Small intestine (tissue), 7 donors: ENCODE measurements at regions not wholly inside any gene's neighbourhood (a gene's known extent, or its start where the extent isn't known, plus 50 kb on each side); places are given as distances from the start of the nearest gene placed in this dataset.
A peak's percentile ranks its signal among the peaks of the same experiment; 100 is the strongest.

Experiments used
- DNase-seq, 2 donors: peaks; one replicate each; pipeline versions ENCODE4 v3.0.0 to v3.0.0-alpha.2; 2013
- FAIRE-seq: peaks from 2 replicates; lab custom pipeline; 2012; peaks lifted over from hg19 to GRCh38; lab: Jason Lieb, UNC
- H3K27ac ChIP-seq, 3 donors: one replicate each; pipeline ENCODE4 v1.5.1; 2013; ENCODE audit warnings: low read length in 2 of 3, mild to moderate bottlenecking in 2 of 3, control low read depth in 1 of 3, inconsistent platforms in 1 of 3, low read depth in 1 of 3, moderate library complexity in 1 of 3
- H3K27me3 ChIP-seq, 3 donors: one replicate each; pipeline ENCODE4 v1.6.1; 2013; ENCODE audit warnings: low read length in 3 of 3, inconsistent platforms in 1 of 3; ENCODE audit not compliant: control insufficient read depth in 3 of 3, insufficient read depth in 3 of 3
- H3K36me3 ChIP-seq, 3 donors: one replicate each; pipeline ENCODE4 v1.6.1; 2013; ENCODE audit warnings: low read length in 3 of 3, inconsistent platforms in 1 of 3, low read depth in 1 of 3, mild to moderate bottlenecking in 1 of 3, moderate library complexity in 1 of 3; ENCODE audit not compliant: control insufficient read depth in 3 of 3, insufficient read depth in 2 of 3
- H3K4me1 ChIP-seq, 3 donors: one replicate each; pipeline ENCODE4 v1.6.1; 2013; ENCODE audit warnings: low read length in 2 of 3, inconsistent platforms in 1 of 3, low read depth in 1 of 3, mild to moderate bottlenecking in 1 of 3, moderate library complexity in 1 of 3; ENCODE audit not compliant: control insufficient read depth in 3 of 3, insufficient read depth in 2 of 3
- H3K4me3 ChIP-seq, 3 donors: one replicate each; pipeline ENCODE4 v1.5.1; 2013; ENCODE audit warnings: low read length in 3 of 3, control low read depth in 1 of 3, inconsistent platforms in 1 of 3, low read depth in 1 of 3, mild to moderate bottlenecking in 1 of 3, moderate library complexity in 1 of 3
- H3K9me3 ChIP-seq, 2 donors: one replicate each; pipeline ENCODE4 v1.6.1; 2013; ENCODE audit warnings: low read depth in 1 of 2, low read length in 1 of 2; ENCODE audit not compliant: control insufficient read depth in 2 of 2, insufficient read depth in 1 of 2
- WGBS, 3 donors: extraction: QIAGEN DNeasy Blood & Tissue Kit; methylation state at CpG; one replicate each; pipeline ENCODE4 v1.1.7; 2013; 5-methylcytosine and 5-hydroxymethylcytosine counted together
- donor health status: healthy with polysubstance abuse.
- donor health status: control.
- donor health status: control.
- donor health status: Bipolar disorder and iron deficiency.
- donor health status: healthy.

GRCh38 chr13:29952245-29952644 is 101.8 kb upstream of the UBL3 start:
- no peak for FAIRE-seq

GRCh38 chr13:29948791-29949190 is 98.4 kb upstream of the UBL3 start:
- WGBS, 3 donors, result 77 to 82% (median 78%) methylated on average over 8 of the region's 8 CpGs

More at GRCh38 chr13:29952245-29952644, 101.8 kb upstream of the UBL3 start:
- no peak overlapping the region for H3K4me3 ChIP-seq
- H3K27me3 ChIP-seq, result peaks cover 0 to 2% (median 0%) of the 10 kb centered on the region in 3 donors
- no peaks in the 10 kb centered on the region for H3K36me3 ChIP-seq
- H3K4me1 ChIP-seq, result no peaks in the 10 kb centered on the region
- DNase-seq, result no peak
- WGBS, 3 donors, result 93 to 96% (median 95%) methylated on average over 4 of the region's 4 CpGs
- H3K9me3 ChIP-seq, result no peaks in the 10 kb centered on the region
- no peak overlapping the region for H3K27ac ChIP-seq

GRCh38 chr13:29948244-29948643 is 97.8 kb upstream of the UBL3 start:
- no peaks in the 10 kb centered on the region for H3K9me3 ChIP-seq
- DNase-seq (no peak), FAIRE-seq (no peak)
- no peaks in the 10 kb centered on the region for H3K36me3 ChIP-seq
- 59 to 81% (median 67%) methylated on average over 7 of the region's 7 CpGs for WGBS, 3 donors
- no peak overlapping the region for H3K27ac ChIP-seq
- no peaks in the 10 kb centered on the region for H3K27me3 ChIP-seq
- H3K4me1 ChIP-seq, result no peaks in the 10 kb centered on the region
- no peak overlapping the region for H3K4me3 ChIP-seq

More at GRCh38 chr13:29948791-29949190, 98.4 kb upstream of the UBL3 start:
- Histone ChIP-seq H3K4me3 (no peak overlapping the region), H3K36me3 (no peaks in the 10 kb centered on the region), H3K27ac (no peak overlapping the region), H3K4me1 (no peaks in the 10 kb centered on the region), H3K27me3 (no peaks in the 10 kb centered on the region), H3K9me3 (no peaks in the 10 kb centered on the region)
- DNase-seq, result no peak
- no peak for FAIRE-seq

- H3K27me3 ChIP-seq, result no peaks in the 10 kb centered on the region
- H3K36me3 ChIP-seq, result no peaks in the 10 kb centered on the region
- 91 to 92% (median 91%) methylated on average over 11 of the region's 11 CpGs for WGBS, 3 donors
- H3K9me3 ChIP-seq, result no peaks in the 10 kb centered on the region
- no peak for DNase-seq
- H3K27ac ChIP-seq, result no peak overlapping the region
- H3K4me3 ChIP-seq, result no peak overlapping the region
- no peak for FAIRE-seq
- H3K4me1 ChIP-seq, result no peaks in the 10 kb centered on the region
Measured at GRCh38 chr13:29947839-29948238, 97.4 kb upstream of the UBL3 start.

GRCh38 chr13:29946093-29946492 is 95.7 kb upstream of the UBL3 start:
- H3K4me1 ChIP-seq, result no peaks in the 10 kb centered on the region
- DNase-seq (peak; percentile 26 to 67), FAIRE-seq (no peak)
- no peaks in the 10 kb centered on the region for H3K27me3 ChIP-seq
- no peak overlapping the region for H3K4me3 ChIP-seq
- H3K9me3 ChIP-seq, result no peaks in the 10 kb centered on the region
- H3K36me3 ChIP-seq, result no peaks in the 10 kb centered on the region
- 28 to 66% (median 53%) methylated on average over 6 of the region's 6 CpGs for WGBS, 3 donors
- no peak overlapping the region for H3K27ac ChIP-seq

GRCh38 chr13:29943686-29944085 is 93.3 kb upstream of the UBL3 start:
- WGBS, 3 donors, result 83 to 90% (median 85%) methylated on average over 8 of the region's 8 CpGs
- no peaks in the 10 kb centered on the region for H3K27me3 ChIP-seq
- DNase-seq (no peak), FAIRE-seq (no peak)
- no peak overlapping the region for H3K27ac ChIP-seq
- H3K4me1 ChIP-seq, result no peaks in the 10 kb centered on the region
- H3K4me3 ChIP-seq, result no peak overlapping the region
- no peaks in the 10 kb centered on the region for H3K36me3 ChIP-seq
- H3K9me3 ChIP-seq, result no peaks in the 10 kb centered on the region

GRCh38 chr13:29943273-29943672 is 92.9 kb upstream of the UBL3 start:
- DNase-seq, result no peak
- WGBS, 3 donors, result 37 to 68% (median 65%) methylated on average over 2 of the region's 2 CpGs
- no peaks in the 10 kb centered on the region for H3K4me1 ChIP-seq
- no peak overlapping the region for H3K4me3 ChIP-seq
- no peaks in the 10 kb centered on the region for H3K9me3 ChIP-seq
- H3K36me3 ChIP-seq, result no peaks in the 10 kb centered on the region
- FAIRE-seq, result no peak
- H3K27me3 ChIP-seq, result no peaks in the 10 kb centered on the region
- H3K27ac ChIP-seq, result no peak overlapping the region

GRCh38 chr13:29940715-29941114 is 90.3 kb upstream of the UBL3 start:
- Histone ChIP-seq H3K4me1 (peaks cover 0 to 7% (median 4%) of the 10 kb centered on the region in 3 donors), H3K36me3 (no peaks in the 10 kb centered on the region), H3K4me3 (no peak overlapping the region), H3K9me3 (no peaks in the 10 kb centered on the region), H3K27me3 (no peaks in the 10 kb centered on the region), H3K27ac (no peak overlapping the region)
- WGBS, 3 donors, result 88 to 94% (median 91%) methylated on average over 1 of the region's 1 CpG
- DNase-seq (no peak), FAIRE-seq (no peak)

GRCh38 chr13:29939158-29939557 is 88.7 kb upstream of the UBL3 start:
- DNase-seq (no peak), FAIRE-seq (no peak)
- 81 to 92% (median 82%) methylated on average over 5 of the region's 5 CpGs for whole genome bisulfite sequencing, 3 donors
- H3K4me1 ChIP-seq, result peaks cover 0 to 7% (median 4%) of the 10 kb centered on the region in 3 donors
- H3K9me3 ChIP-seq, result no peaks in the 10 kb centered on the region
- H3K36me3 ChIP-seq, result no peaks in the 10 kb centered on the region
- no peak overlapping the region for H3K27ac ChIP-seq
- no peaks in the 10 kb centered on the region for H3K27me3 ChIP-seq
- H3K4me3 ChIP-seq, result no peak overlapping the region
